ENCODE measurements at regions not wholly inside any gene's neighbourhood (a gene's known extent, or its start where the extent isn't known, plus 50 kb on each side); places are given as distances from the start of the nearest gene placed in this dataset.

- Mint-ChIP-seq H3K27ac (no peak overlapping the region), H3K27me3 (no peaks in the 10 kb centered on the region), H3K4me1 (no peaks in the 10 kb centered on the region), H3K4me3 (no peak overlapping the region), H3K9me3 (no peaks in the 10 kb centered on the region), H3K36me3 (no peaks in the 10 kb centered on the region)
- ATAC-seq (ENCODE audit: low read depth) (no peak), DNase-seq (no peak)
- POLR2A ChIA-PET = no interaction called here
Measured at GRCh38 chr2:65826567-65826966, 394.2 kb upstream of the SPRED2 start.

DNA sequence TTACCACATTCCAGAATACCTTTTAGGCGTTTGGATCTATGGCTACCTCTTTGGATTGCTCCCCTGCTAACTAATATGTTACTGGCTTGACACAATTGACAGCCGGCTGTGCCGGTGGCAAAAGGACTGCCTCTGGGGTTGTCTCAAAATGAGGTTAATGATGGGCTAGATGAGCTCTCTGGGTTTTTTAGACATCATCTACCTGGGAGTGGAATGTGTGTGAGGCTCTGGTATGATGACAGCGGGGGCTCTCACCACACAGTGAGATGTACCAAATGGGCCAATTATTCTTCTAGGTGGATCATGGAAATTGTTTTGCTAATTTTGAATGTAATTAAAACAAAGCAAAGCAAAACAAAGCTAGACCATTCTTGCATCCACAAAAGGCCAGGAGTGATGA, 391.1 kb upstream of the SPRED2 start:
- POLR2A ChIA-PET = no interaction called here
- DNase-seq (no peak), ATAC-seq (ENCODE audit: low read depth) (no peak)
- H3K4me1 Mint-ChIP-seq = no peaks in the 10 kb centered on the region
- H3K27me3 Mint-ChIP-seq = no peaks in the 10 kb centered on the region
- no peaks in the 10 kb centered on the region for H3K9me3 Mint-ChIP-seq
- H3K4me3 Mint-ChIP-seq = no peak overlapping the region
- H3K36me3 Mint-ChIP-seq = no peaks in the 10 kb centered on the region
- no peak overlapping the region for H3K27ac Mint-ChIP-seq

GRCh38 chr2:65820454-65820853, 388.1 kb upstream of the SPRED2 start:
- Mint-ChIP-seq H3K9me3 (no peaks in the 10 kb centered on the region), H3K27ac (no peak overlapping the region), H3K4me1 (no peaks in the 10 kb centered on the region), H3K27me3 (no peaks in the 10 kb centered on the region), H3K36me3 (no peaks in the 10 kb centered on the region), H3K4me3 (no peak overlapping the region)
- no peak for ATAC-seq (ENCODE audit: low read depth)
- POLR2A ChIA-PET = no interaction called here
- DNase-seq = no peak

GRCh38 chr2:65819963-65820362, 387.6 kb upstream of the SPRED2 start:
- H3K36me3 Mint-ChIP-seq = no peaks in the 10 kb centered on the region
- H3K4me1 Mint-ChIP-seq = no peaks in the 10 kb centered on the region
- DNase-seq = no peak
- no peaks in the 10 kb centered on the region for H3K27me3 Mint-ChIP-seq
- no peak for ATAC-seq (ENCODE audit: low read depth)
- H3K9me3 Mint-ChIP-seq = no peaks in the 10 kb centered on the region
- no peak overlapping the region for H3K4me3 Mint-ChIP-seq
- POLR2A ChIA-PET = no interaction called here
- H3K27ac Mint-ChIP-seq = no peak overlapping the region

- ATAC-seq (ENCODE audit: low read depth) (no peak), DNase-seq (no peak)
- no peaks in the 10 kb centered on the region for H3K36me3 Mint-ChIP-seq
- POLR2A ChIA-PET = no interaction called here
- no peak overlapping the region for H3K4me3 Mint-ChIP-seq
- no peaks in the 10 kb centered on the region for H3K9me3 Mint-ChIP-seq
- H3K27me3 Mint-ChIP-seq = no peaks in the 10 kb centered on the region
- H3K27ac Mint-ChIP-seq = no peak overlapping the region
- H3K4me1 Mint-ChIP-seq = no peaks in the 10 kb centered on the region
Measured at GRCh38 chr2:65818873-65819451, 386.6 kb upstream of the SPRED2 start.

DNA sequence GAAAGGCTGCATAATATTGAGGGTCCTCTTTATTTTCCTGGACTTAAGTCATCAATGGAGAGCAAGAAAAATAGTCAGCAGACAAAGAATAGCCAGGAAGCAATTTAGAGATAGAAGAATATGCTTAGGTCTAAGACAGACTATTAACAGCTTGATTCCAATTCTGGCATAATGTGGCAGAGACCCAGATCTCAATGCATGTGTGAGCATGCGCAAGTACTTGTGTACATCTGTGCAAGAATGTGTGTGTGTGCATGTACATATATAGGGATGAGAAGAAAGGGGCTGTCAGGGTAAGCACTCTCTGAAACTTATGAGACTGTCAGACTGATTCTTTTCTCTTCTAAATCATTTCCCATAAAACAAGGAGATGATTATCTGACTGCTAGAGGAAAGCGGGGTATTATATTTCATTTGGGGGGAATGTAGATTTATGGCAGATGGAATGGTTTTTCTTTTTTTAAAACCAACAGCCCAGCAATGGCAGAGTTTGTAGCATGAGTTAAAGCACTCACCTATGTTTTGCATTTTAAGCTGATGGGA, 381.3 kb upstream of the SPRED2 start:
- H3K36me3 Mint-ChIP-seq = no peaks in the 10 kb centered on the region
- H3K4me1 Mint-ChIP-seq = no peaks in the 10 kb centered on the region
- no peak overlapping the region for H3K27ac Mint-ChIP-seq
- ATAC-seq (ENCODE audit: low read depth) = no peak
- H3K4me3 Mint-ChIP-seq = no peak overlapping the region
- H3K9me3 Mint-ChIP-seq = no peaks in the 10 kb centered on the region
- no peaks in the 10 kb centered on the region for H3K27me3 Mint-ChIP-seq
- no peak for DNase-seq
- POLR2A ChIA-PET = no interaction called here

- Mint-ChIP-seq H3K4me1 (no peaks in the 10 kb centered on the region), H3K27ac (no peak overlapping the region), H3K36me3 (no peaks in the 10 kb centered on the region), H3K4me3 (no peak overlapping the region), H3K9me3 (peaks cover 2% of the 10 kb centered on the region), H3K27me3 (no peaks in the 10 kb centered on the region)
- no peak for ATAC-seq (ENCODE audit: low read depth)
- no peak for DNase-seq
- POLR2A ChIA-PET = no interaction called here
Measured at GRCh38 chr2:65812887-65813286, 380.5 kb upstream of the SPRED2 start.

DNA sequence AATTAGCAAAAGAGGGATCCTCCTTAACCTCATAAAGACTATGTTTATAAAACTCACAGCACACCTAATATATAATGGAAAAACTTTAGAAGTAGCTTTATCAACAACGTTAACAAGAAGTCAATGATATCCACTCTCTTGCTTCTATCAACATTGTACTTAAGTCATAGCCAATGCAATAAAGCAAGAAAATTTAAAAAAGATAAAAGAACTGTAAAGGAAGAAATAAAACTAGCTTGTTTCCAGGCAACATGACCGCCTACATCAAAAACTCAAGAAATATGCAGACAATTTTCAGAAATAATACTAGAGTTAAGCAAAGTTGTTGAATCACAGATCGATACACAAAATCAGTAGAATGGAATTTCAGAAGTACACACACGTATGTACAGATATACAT, 375.5 kb upstream of the SPRED2 start:
- DNase-seq (no peak), ATAC-seq (ENCODE audit: low read depth) (no peak)
- no peaks in the 10 kb centered on the region for H3K36me3 Mint-ChIP-seq
- no peak overlapping the region for H3K4me3 Mint-ChIP-seq
- H3K27me3 Mint-ChIP-seq = no peaks in the 10 kb centered on the region
- no peak overlapping the region for H3K27ac Mint-ChIP-seq
- POLR2A ChIA-PET = no interaction called here
- H3K4me1 Mint-ChIP-seq = no peaks in the 10 kb centered on the region
- peaks cover 4% of the 10 kb centered on the region for H3K9me3 Mint-ChIP-seq

DNA sequence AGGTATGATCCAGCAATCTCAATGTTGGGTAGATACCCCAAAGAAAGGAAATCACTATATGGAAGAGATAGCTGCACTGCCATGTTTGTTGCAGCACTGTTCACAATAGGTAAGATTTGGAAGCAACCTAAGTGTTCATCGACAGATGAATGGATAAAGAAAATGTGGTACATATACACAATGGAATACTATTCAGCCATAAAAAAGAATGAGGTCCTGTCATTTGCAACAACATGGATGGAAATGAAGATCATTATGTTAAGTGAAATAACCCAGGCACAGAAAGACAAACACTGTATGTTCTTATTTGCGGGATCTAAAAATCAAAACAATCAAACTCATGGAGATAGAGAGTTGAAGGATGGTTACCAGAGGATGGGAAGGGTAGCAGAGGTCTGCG, 372.4 kb upstream of the SPRED2 start:
- ATAC-seq (ENCODE audit: low read depth) (no peak), DNase-seq (no peak)
- H3K27me3 Mint-ChIP-seq = no peaks in the 10 kb centered on the region
- H3K4me3 Mint-ChIP-seq = no peak overlapping the region
- H3K27ac Mint-ChIP-seq = no peak overlapping the region
- POLR2A ChIA-PET = no interaction called here
- H3K9me3 Mint-ChIP-seq = peaks cover 4% of the 10 kb centered on the region
- H3K4me1 Mint-ChIP-seq = no peaks in the 10 kb centered on the region
- H3K36me3 Mint-ChIP-seq = no peaks in the 10 kb centered on the region

DNA sequence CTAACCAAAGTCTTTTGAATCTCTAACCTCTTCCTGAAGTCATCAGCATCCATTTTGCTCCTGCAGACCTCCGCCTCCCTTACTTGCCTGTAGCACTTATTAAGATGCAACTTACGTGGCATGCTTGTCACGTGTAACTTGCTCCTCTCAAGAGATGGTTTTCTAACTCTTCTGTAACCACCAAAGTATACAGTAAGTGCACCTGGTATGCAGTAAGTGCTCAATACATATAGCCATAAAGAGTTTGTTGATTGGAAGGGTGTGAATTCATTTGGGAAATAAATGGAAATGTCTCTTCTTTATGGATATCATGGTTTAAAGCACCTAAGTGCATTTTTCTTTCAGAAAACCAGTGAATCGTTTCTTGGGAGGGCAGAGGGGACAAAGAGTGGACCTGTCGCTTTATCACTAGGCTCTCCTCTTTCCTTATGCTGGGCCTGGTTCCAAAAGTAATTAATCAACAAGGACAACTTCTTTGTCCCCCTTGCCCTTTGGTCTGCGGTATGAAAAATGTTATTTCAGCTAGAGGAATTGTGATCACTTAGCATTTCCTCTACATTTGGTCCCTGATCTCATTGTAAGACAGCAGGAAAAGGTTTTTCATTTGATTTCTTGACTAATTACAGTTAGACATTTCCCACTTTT, 370.0 kb upstream of the SPRED2 start:
- no peak overlapping the region for H3K27ac Mint-ChIP-seq
- POLR2A ChIA-PET = no interaction called here
- H3K27me3 Mint-ChIP-seq = no peaks in the 10 kb centered on the region
- DNase-seq = no peak
- H3K36me3 Mint-ChIP-seq = no peaks in the 10 kb centered on the region
- no peak overlapping the region for H3K4me3 Mint-ChIP-seq
- no peak for ATAC-seq (ENCODE audit: low read depth)
- peaks cover 2% of the 10 kb centered on the region for H3K9me3 Mint-ChIP-seq
- H3K4me1 Mint-ChIP-seq = no peaks in the 10 kb centered on the region

DNA sequence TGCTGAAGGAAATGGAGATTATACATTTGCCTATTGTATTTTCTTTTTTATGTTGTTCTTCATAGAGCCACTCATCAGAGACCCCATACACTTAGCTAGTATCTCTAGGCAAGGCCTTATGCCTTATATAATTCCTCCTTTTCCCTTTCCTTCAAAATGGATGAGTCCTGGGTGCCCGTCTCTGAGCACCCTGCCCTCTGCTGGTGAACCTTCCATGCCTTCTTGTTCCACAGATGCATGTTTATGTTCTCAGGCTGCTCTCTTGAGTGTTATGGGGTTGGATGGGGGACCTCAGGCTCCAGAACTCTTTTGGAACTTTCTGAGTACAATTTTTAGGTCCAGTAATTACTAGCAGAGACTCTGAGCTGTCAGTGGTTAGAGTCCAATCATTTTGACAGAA, 368.6 kb upstream of the SPRED2 start:
- POLR2A ChIA-PET = no interaction called here
- Mint-ChIP-seq H3K4me3 (no peak overlapping the region), H3K36me3 (no peaks in the 10 kb centered on the region), H3K9me3 (peaks cover 2% of the 10 kb centered on the region), H3K27me3 (no peaks in the 10 kb centered on the region), H3K4me1 (no peaks in the 10 kb centered on the region), H3K27ac (no peak overlapping the region)
- DNase-seq = no peak
- ATAC-seq (ENCODE audit: low read depth) = no peak

GRCh38 chr2:65799141-65799854, 366.9 kb upstream of the SPRED2 start:
- Mint-ChIP-seq H3K36me3 (no peaks in the 10 kb centered on the region), H3K27me3 (no peaks in the 10 kb centered on the region), H3K9me3 (no peaks in the 10 kb centered on the region), H3K4me3 (no peak overlapping the region), H3K4me1 (no peaks in the 10 kb centered on the region), H3K27ac (no peak overlapping the region)
- POLR2A ChIA-PET = no interaction called here
- DNase-seq (no peak), ATAC-seq (ENCODE audit: low read depth) (no peak)

GRCh38 chr2:65798641-65799040, 366.2 kb upstream of the SPRED2 start:
- no peak for ATAC-seq (ENCODE audit: low read depth)
- no peaks in the 10 kb centered on the region for H3K9me3 Mint-ChIP-seq
- POLR2A ChIA-PET = no interaction called here
- no peak overlapping the region for H3K4me3 Mint-ChIP-seq
- no peak overlapping the region for H3K27ac Mint-ChIP-seq
- no peaks in the 10 kb centered on the region for H3K27me3 Mint-ChIP-seq
- DNase-seq = no peak
- no peaks in the 10 kb centered on the region for H3K36me3 Mint-ChIP-seq
- H3K4me1 Mint-ChIP-seq = no peaks in the 10 kb centered on the region

DNA sequence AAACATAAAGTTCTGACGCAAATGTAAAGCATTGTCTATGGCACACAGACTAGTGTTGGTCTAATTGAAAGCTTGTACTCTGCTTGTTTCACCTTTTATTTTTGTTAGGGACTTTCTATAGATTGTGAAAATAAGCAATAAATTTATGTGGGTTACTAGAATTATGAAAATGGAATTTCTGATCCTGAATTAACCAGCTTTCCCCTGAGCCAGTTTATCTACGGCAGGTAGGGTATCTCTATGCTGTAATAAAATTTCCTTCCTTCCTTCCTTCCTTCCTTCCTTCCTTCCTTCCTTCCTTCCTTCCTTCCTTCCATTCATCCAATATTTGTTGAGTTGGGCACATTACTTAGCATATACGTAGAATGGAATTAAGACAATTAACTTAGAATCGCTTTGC, 362.6 kb upstream of the SPRED2 start:
- no peak for DNase-seq
- H3K4me3 Mint-ChIP-seq = no peak overlapping the region
- POLR2A ChIA-PET = no interaction called here
- H3K9me3 Mint-ChIP-seq = no peaks in the 10 kb centered on the region
- H3K27ac Mint-ChIP-seq = no peak overlapping the region
- ATAC-seq (ENCODE audit: low read depth) = no peak
- H3K4me1 Mint-ChIP-seq = no peaks in the 10 kb centered on the region
- H3K27me3 Mint-ChIP-seq = no peaks in the 10 kb centered on the region
- no peaks in the 10 kb centered on the region for H3K36me3 Mint-ChIP-seq

All from activated naive CD8-positive, alpha-beta T cell treated with anti-CD3 and anti-CD28 coated beads, Interleukin-2, amount 10 ng/mL, durations not matched to agents 7 days and 5 days (primary cell).